HAP-1 (cell line): ENCODE measurements at regions not wholly inside any gene's neighbourhood (a gene's known extent, or its start where the extent isn't known, plus 50 kb on each side); places are given as distances from the start of the nearest gene placed in this dataset.

Experiments
- DNase-seq, 2 experiments: peaks; one replicate each; pipeline ENCODE4 v3.0.0-alpha.2; 2016 to 2020; ENCODE audit warnings: low spot score in 2 of 2
- H3K27me3 ChIP-seq: fragments of 250-450 bp; sonication (Bioruptor Pico); 2 replicates; pipeline ENCODE4 v1.5.1; 2020; ENCODE audit warnings: low read depth, mild to moderate bottlenecking, moderate library complexity
- H3K36me3 ChIP-seq: fragments of 250-450 bp; sonication (Bioruptor Pico); replicated peaks from 2 replicates; pipeline ENCODE4 v1.5.1; 2020; ENCODE audit warnings: mild to moderate bottlenecking
- H3K4me1 ChIP-seq: fragments of 250-450 bp; sonication (Bioruptor Pico); 2 replicates; pipeline ENCODE4 v1.5.1; 2020; ENCODE audit warnings: mild to moderate bottlenecking
- H3K4me3 ChIP-seq: fragments of 250-450 bp; sonication (Bioruptor Pico); 2 replicates; pipeline ENCODE4 v1.5.1; 2020; ENCODE audit warnings: mild to moderate bottlenecking, moderate library complexity
- H3K9me3 ChIP-seq: fragments of 250-450 bp; sonication (Bioruptor Pico); 2 replicates; pipeline ENCODE4 v1.5.1; 2020; ENCODE audit warnings: mild to moderate bottlenecking, moderate library complexity
- in situ Hi-C: fragments of 300-500 bp; cut with MboI; formaldehyde crosslinking; loops from 3 replicates; pipeline ENCODE4 v1.14.3; 2020; ENCODE audit warnings: low sequenced_read_pairs, inconsistent platforms, mixed read lengths

DNA sequence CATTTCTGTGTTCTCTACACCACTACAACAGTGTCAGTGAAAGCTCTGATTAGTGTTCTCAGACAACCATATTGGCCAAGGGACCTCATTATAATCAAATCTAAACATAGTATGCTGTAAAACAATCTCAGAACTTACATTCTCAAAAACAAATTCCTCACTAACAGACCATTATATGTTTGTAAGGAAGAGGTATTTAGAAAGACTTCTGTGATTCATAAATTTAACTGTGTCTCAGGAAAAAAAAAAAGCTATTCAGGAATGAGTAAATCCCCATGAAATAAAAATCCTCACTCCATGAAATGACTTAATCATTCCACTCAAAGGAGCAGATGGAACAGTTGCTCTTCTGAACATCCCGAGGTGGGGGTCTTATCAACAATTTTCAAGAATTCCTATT, 413.0 kb downstream of the CDH2 start:
- in situ Hi-C loops, result no loop called here
- DNase-seq, result no peak

DNA sequence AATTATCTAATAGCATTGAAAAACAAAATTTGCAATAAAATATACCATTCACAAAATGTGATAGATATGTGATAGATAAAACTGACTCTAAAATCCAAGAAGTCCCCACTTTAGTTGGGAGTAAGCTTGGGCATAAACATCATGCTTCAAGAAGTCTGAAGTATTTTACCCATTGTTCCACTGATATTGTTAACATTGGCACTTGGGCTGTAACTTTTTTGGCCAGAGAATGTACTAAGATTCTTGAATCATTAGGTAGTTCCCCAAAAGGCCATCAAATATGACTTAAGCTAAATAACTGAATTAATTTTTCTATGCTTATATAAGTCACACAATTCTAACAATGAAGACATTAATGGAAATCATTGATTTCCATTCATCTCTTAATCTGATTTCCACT, 413.6 kb downstream of the CDH2 start:
- Histone ChIP-seq H3K9me3 (no peaks in the 10 kb centered on the region), H3K4me1 (peaks cover 16% of the 10 kb centered on the region), H3K36me3 (no peaks in the 10 kb centered on the region), H3K4me3 (no peak overlapping the region), H3K27me3 (no peaks in the 10 kb centered on the region)
- DNase-seq, result no peak
- in situ Hi-C loops, result no loop called here

More for the DNA sequence above, 413.0 kb downstream of the CDH2 start:
- H3K9me3 ChIP-seq, result no peaks in the 10 kb centered on the region
- peaks cover 14% of the 10 kb centered on the region for H3K4me1 ChIP-seq
- H3K36me3 ChIP-seq, result no peaks in the 10 kb centered on the region
- H3K27me3 ChIP-seq, result no peaks in the 10 kb centered on the region
- H3K4me3 ChIP-seq, result no peak overlapping the region

DNA sequence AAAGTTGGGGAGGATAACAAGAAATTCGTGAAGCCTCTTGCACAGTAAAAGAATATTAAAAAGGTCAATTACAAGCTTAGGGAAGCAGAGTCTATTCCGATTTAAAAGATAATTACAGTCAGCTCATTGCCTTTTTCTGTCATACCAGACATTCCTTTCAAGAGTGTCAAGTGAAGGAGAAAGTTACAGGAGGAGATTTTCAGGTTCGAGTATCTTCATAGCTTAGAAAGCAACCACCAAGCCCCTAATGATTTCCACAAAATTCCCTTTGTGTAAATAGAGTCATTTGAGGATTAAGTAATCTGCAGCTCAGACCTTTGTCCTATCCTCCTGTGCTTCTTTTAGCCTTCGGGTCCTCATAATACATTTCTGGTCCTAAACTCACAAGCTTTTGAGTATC, 414.9 kb downstream of the CDH2 start:
- H3K36me3 ChIP-seq, result no peaks in the 10 kb centered on the region
- H3K4me1 ChIP-seq, result peaks cover 21% of the 10 kb centered on the region
- peak; percentile 13 to 94 for DNase-seq
- H3K9me3 ChIP-seq, result no peaks in the 10 kb centered on the region
- in situ Hi-C loops, result no loop called here
- H3K4me3 ChIP-seq, result no peak overlapping the region
- H3K27me3 ChIP-seq, result no peaks in the 10 kb centered on the region

DNA sequence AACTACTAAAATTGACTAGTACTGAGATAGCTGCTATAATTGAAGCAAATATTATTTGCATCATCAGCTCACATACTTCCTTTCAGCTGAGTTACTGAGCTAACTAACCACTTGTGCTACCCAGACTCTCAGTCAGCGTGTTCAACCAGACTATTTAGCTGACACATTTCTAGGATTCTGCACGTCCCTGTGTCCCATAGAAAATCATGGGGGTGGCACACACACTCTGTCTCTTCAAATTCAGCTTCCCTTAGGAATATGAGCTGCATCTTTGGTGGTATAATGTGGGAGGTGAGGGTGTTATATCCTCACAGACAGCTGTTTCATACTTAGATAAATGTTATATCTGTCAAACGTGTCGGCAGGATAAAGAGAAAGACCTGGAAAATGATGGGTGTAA, 424.0 kb downstream of the CDH2 start:
- Histone ChIP-seq H3K27me3 (no peaks in the 10 kb centered on the region), H3K36me3 (no peaks in the 10 kb centered on the region)

DNA sequence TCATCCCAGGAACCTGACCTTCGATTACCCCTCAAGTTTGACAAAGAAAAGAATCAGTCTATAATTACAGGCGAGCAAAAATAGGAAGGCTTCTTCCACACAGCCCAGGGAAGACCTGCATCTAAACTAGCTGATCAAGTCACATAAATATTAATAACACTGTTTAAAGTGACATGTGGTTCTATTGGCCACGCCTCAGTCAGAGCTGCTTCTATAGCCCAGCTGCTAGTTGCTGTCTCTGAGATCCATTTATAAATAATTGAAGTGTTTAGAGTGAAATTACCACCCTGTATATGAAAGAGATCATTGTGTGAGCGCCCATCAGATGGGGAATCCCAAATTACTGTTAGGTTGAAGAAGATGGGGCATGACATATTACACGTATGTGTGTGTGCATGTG, 426.0 kb downstream of the CDH2 start:
- DNase-seq, result no peak
- in situ Hi-C loops, result no loop called here
- Histone ChIP-seq H3K9me3 (no peaks in the 10 kb centered on the region), H3K4me1 (no peaks in the 10 kb centered on the region), H3K4me3 (no peak overlapping the region), H3K36me3 (no peaks in the 10 kb centered on the region), H3K27me3 (no peaks in the 10 kb centered on the region)

More for the DNA sequence above, 424.0 kb downstream of the CDH2 start:
- in situ Hi-C loops, result no loop called here
- H3K4me3 ChIP-seq, result no peak overlapping the region
- H3K4me1 ChIP-seq, result peaks cover 6% of the 10 kb centered on the region
- DNase-seq, result no peak
- H3K9me3 ChIP-seq, result no peaks in the 10 kb centered on the region

DNA sequence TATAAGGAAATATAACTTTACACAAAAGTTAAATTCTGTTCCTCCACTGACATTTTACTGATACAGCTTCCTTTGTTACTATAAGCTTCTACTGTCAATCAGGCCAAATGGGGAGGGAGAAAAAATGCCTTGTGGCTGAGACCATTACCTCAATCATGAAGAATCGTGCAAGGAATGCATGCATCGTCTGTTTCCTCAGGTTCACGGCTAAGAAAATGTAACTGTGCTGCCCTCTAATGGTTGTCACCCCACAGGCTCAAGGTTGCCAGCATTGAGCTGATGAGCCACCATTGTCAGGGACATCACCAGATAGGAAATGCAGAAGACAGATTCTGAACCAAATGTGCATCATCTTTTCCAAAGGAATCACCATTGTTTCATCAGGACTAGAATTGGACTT, 426.9 kb downstream of the CDH2 start:
- no peaks in the 10 kb centered on the region for H3K9me3 ChIP-seq
- H3K4me3 ChIP-seq, result no peak overlapping the region
- DNase-seq, result peak; percentile 61 to 75
- no peaks in the 10 kb centered on the region for H3K27me3 ChIP-seq
- no peaks in the 10 kb centered on the region for H3K4me1 ChIP-seq
- H3K36me3 ChIP-seq, result no peaks in the 10 kb centered on the region
- in situ Hi-C loops, result no loop called here

DNA sequence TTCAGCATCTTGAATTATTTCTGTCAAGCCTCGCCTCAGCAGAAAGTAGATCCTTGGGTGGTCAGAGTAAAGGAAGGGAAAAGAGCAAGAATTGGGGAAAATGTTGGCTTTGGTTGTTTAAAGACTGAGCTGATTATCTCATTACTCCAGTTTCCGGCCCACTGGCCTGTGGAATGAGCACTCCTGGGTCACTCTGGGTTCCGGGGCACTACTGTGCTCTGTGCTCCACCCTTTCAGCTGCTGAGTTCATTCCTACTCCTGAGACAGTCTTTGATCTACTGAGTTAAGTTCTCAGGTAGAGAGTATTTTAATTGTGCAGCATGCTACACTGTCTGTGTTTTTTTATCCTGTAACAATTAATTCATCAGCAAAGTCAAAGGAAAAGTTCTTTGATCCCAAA, 427.7 kb downstream of the CDH2 start:
- H3K36me3 ChIP-seq, result no peaks in the 10 kb centered on the region
- no peaks in the 10 kb centered on the region for H3K27me3 ChIP-seq
- no peak overlapping the region for H3K4me3 ChIP-seq
- DNase-seq, result no peak
- H3K9me3 ChIP-seq, result no peaks in the 10 kb centered on the region
- no peaks in the 10 kb centered on the region for H3K4me1 ChIP-seq
- in situ Hi-C loops, result no loop called here

DNA sequence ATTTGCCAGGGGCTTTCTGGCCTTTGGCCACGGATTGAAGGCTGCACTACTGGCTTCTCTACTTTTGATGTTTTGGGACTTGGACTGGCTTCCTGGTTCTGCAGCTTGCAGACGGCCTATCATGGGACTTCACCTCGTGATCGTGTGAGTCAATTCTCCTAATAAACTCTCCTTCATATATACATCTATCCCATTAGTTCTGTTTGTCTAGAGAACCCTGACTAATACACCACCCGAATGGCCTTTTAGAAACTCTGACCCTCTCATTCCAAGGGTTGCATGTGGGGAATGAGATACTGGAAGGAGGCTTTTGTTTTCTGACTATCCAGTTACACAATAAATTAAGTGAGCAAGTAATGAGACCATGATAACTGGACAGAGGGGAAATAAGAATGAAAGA, 430.7 kb downstream of the CDH2 start:
- DNase-seq, result no peak
- Histone ChIP-seq H3K36me3 (no peaks in the 10 kb centered on the region), H3K4me3 (no peak overlapping the region), H3K4me1 (no peaks in the 10 kb centered on the region), H3K27me3 (no peaks in the 10 kb centered on the region), H3K9me3 (no peaks in the 10 kb centered on the region)
- in situ Hi-C loops, result no loop called here

DNA sequence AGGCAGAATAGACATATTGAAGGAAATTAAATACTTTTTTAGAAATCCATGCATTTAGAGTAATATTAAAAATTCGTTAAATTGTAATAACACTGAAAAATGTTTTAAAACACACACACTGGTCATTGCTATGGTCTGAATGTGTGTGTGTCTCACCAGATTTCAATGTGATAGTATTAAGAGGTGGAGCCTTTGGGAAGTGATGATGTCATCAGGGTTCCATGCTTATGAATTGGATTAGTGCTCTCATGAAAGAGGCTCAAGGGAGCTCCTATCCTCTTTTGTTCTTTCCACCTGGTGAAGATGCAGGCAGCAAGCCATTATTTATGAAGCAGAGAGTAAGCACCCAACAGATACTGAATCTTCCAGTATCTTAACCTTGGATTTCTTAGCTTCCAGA, 441.8 kb downstream of the CDH2 start:
- Histone ChIP-seq H3K4me1 (no peaks in the 10 kb centered on the region), H3K36me3 (no peaks in the 10 kb centered on the region), H3K9me3 (no peaks in the 10 kb centered on the region), H3K4me3 (no peak overlapping the region), H3K27me3 (no peaks in the 10 kb centered on the region)
- peak in 1 of 2 experiments; percentile 19 for DNase-seq
- in situ Hi-C loops, result no loop called here

DNA sequence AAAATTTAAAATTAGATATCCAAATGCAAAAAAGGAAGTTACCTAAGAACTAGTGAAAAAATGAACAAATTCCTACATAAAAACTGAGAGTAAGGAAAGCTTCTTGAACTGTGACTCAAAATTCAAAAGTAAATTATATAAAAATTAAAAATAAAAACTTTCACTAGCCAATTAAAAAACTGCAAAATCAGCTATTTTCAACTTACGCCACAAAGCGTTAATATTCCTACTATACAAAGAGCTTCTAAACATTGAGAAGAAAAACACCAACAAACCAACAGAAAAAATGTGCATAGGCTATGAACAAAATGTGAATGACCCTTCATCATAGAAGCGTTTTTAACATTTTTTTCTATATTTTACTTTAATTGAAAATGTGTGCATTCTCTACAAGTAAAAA, 445.7 kb downstream of the CDH2 start:
- peaks cover 7% of the 10 kb centered on the region; the same call in 1 of the 2 replicates for H3K9me3 ChIP-seq
- H3K27me3 ChIP-seq, result no peaks in the 10 kb centered on the region
- no peak for DNase-seq
- no peaks in the 10 kb centered on the region for H3K4me1 ChIP-seq
- in situ Hi-C loops, result no loop called here
- no peak overlapping the region for H3K4me3 ChIP-seq
- H3K36me3 ChIP-seq, result no peaks in the 10 kb centered on the region

DNA sequence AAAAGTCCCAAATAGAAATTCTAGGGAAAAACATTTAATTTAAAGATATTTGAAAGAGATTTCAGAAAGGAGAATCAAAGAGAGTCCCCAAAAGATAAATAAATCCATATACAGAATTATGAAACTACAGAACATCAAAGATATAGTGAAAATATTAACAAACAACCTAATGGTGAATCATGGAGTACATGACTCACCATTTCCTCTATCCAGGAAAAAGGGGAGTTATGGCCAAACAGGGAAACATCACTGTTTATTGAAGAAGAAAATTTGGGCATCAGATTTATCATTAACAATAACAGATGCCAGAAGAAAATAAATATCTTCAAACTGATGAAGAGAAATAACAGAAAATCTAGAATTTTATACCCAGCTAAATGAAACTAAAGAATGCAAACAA, 448.3 kb downstream of the CDH2 start:
- H3K4me1 ChIP-seq, result no peaks in the 10 kb centered on the region
- DNase-seq, result no peak
- H3K4me3 ChIP-seq, result no peak overlapping the region
- in situ Hi-C loops, result no loop called here
- H3K36me3 ChIP-seq, result no peaks in the 10 kb centered on the region
- H3K9me3 ChIP-seq, result peaks cover 7% of the 10 kb centered on the region; the same call in 1 of the 2 replicates
- H3K27me3 ChIP-seq, result no peaks in the 10 kb centered on the region

DNA sequence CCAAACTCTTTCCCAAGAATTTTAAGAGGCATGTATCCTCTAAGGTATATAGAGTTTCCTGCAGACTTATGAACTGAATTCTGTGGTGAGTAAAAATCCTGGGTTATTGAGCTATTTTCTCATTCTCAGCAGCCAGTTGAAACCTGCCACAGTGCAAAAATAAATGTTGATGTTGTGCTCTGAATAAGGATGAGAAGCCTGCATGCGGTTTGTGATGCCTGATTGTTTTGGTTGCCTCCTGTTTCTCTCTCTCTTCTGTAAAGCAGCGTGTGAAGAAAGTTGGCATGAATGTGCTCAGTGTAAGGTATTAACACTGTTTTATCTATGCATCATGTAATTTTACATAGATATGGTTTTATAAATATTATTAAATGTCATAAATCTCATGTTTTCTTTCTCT, 452.6 kb downstream of the CDH2 start:
- H3K4me1 ChIP-seq, result no peaks in the 10 kb centered on the region
- H3K36me3 ChIP-seq, result no peaks in the 10 kb centered on the region
- in situ Hi-C loops, result no loop called here
- H3K4me3 ChIP-seq, result no peak overlapping the region
- no peak for DNase-seq
- peaks cover 7% of the 10 kb centered on the region; the same call in 1 of the 2 replicates for H3K9me3 ChIP-seq
- no peaks in the 10 kb centered on the region for H3K27me3 ChIP-seq

DNA sequence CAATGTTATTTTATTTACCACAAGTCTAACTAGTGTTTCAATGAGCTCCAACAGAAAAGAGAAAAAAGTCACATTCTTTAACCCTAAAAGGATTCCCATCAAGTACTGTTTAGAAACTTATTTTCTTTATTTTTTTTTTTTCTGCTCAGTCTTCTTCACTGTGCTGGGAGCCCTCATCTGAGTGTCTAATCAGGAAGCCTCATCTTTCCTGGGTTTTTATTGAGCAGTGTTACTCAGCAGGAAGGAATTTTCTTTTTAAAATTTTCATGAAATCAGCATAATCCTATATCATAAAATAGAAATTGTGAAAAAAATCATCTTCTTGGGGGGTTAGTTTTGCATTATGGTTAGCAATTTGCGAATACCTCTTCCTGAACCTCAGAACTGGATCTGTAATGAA, 453.8 kb downstream of the CDH2 start:
- Histone ChIP-seq H3K27me3 (no peaks in the 10 kb centered on the region), H3K4me3 (no peak overlapping the region), H3K4me1 (no peaks in the 10 kb centered on the region), H3K9me3 (peaks cover under 1% of the 10 kb centered on the region; the same call in 1 of the 2 replicates), H3K36me3 (no peaks in the 10 kb centered on the region)
- DNase-seq, result no peak
- in situ Hi-C loops, result no loop called here

DNA sequence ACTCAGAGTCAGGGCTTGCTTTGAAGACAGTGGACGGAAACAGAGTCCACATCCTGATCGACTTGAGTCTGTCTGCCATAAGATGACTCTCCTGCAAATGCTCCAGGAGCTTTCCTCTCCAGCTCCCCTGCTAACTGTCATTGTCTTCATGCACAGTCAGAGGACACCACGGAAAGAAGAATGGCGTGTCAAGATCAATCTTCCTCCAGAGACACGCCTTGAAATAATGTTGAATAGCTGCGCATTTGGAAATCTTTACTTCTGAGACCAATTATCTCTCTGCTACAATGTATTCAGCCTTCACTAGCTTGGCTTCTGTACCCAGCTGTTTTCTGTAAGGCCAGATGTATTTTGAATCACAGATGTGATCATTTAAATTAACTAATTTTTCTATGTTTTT, 457.2 kb downstream of the CDH2 start:
- no peak for DNase-seq
- H3K4me1 ChIP-seq, result peaks cover 6% of the 10 kb centered on the region
- H3K4me3 ChIP-seq, result no peak overlapping the region
- no peaks in the 10 kb centered on the region for H3K9me3 ChIP-seq
- H3K36me3 ChIP-seq, result no peaks in the 10 kb centered on the region
- in situ Hi-C loops, result no loop called here
- no peaks in the 10 kb centered on the region for H3K27me3 ChIP-seq

DNA sequence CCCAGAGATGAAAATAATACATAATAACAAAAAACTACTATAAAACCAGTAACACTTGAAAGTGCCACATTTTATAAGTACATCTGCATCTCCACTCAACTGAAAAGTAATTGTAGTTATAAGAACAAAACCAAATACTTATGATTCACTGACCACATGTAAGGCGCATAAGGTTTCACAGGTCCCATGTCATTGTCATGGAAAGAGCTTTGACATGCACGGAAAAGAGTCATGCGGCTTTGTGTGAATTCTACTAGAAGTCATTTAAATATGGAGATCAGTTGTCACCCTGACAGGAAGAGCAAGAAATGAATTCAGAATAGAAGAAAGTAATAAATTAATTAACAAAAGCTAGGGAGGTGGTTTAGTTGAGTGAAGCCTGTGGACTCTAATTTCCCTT, 459.1 kb downstream of the CDH2 start:
- peaks cover 10% of the 10 kb centered on the region for H3K4me1 ChIP-seq
- no peaks in the 10 kb centered on the region for H3K27me3 ChIP-seq
- in situ Hi-C loops, result no loop called here
- DNase-seq, result peak; percentile 45 to 82
- H3K9me3 ChIP-seq, result no peaks in the 10 kb centered on the region
- no peak overlapping the region for H3K4me3 ChIP-seq
- H3K36me3 ChIP-seq, result no peaks in the 10 kb centered on the region
